SIG-M5 treated with dmso at 0.1 percent for 504 hours (cell line): ENCODE measurements at regions not wholly inside any gene's neighbourhood (a gene's known extent, or its start where the extent isn't known, plus 50 kb on each side); places are given as distances from the start of the nearest gene placed in this dataset.
"Not testable (repeated sequence)": the region's sequence is repeated elsewhere in the genome, so short reads cannot be mapped to it uniquely, and the experiment has no call there.

ENCODE experiments used
- DNase-seq: peaks from one replicate; lab custom pipeline; 2025; ENCODE audit not compliant: unreplicated experiment; lab: John Stamatoyannopoulos, UW

DNA sequence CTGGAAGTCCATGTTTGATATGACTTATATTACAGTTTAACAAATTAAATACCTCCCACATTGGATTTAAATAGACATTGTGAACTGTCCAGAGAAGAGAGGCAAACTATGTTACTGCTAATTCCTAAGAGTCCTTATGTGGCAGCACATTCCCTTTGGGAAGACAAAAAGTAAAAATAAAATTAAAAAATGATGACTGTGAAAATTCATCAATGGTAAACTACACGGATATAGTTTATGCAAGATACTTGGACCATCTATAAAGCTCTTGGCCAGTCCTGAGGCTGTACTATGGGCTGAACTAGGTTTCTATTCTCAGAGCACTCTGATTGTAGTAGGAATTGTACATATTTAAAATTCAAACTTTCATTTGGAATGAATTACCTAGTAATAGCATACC, 206.4 kb downstream of the LRRK2 start:
- DNase-seq = no peak

DNA sequence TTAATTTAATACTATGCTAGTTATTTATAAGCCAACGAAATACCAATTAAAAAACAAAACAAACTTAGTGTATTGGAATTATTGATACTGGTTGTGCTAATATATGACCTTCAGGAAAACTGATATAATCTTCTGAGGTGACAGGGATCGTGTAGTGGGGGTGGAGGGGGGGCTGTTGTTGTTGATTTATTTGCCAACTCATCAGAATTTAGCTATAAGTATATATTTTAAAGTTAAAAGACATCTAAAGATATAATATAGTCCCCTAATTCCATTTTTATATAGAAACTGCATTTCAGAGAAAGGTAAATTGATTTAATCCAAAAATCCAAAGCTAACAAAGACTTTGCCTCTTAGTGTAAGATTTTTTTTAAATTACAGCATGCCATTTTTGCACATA, 210.5 kb downstream of the LRRK2 start:
- no peak for DNase-seq

DNA sequence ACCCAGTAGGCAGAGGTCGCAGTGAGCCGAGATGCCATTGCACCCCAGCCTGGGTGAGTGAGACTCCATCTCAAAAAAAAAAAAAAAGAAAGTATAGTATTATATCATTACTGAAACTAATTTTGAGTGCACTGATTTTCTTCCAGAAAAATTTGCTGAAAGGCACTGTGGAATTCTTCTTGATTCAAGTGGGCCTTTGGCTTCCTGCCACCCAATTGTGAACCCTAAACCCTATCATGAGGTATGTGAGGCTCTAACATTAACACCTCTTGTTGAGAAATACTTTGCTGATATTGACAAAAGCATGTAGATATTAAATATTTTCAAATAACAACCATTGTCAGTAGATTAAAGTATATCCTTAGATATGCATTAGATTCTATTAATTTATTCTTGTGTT, 211.2 kb downstream of the LRRK2 start:
- DNase-seq = no peak

DNA sequence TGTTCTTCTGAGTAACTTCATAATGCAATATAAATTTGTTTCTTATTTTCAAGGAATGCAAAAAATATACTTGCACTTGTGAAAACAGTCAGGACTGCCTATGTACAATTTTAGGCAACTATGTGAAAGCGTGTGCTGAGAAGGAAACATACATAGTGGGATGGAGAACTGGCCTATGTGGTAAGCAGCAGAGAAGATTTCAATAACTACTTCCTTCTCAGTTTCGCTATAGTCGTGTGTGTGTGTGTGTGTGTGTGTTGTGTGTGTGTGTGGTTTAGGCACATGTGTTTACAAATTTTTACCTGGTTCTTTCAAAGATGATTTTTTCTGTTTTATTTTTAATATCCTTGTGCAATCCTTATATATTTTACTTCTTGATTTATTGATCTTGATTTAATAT, 211.8 kb downstream of the LRRK2 start:
- peak; percentile 15 for DNase-seq

DNA sequence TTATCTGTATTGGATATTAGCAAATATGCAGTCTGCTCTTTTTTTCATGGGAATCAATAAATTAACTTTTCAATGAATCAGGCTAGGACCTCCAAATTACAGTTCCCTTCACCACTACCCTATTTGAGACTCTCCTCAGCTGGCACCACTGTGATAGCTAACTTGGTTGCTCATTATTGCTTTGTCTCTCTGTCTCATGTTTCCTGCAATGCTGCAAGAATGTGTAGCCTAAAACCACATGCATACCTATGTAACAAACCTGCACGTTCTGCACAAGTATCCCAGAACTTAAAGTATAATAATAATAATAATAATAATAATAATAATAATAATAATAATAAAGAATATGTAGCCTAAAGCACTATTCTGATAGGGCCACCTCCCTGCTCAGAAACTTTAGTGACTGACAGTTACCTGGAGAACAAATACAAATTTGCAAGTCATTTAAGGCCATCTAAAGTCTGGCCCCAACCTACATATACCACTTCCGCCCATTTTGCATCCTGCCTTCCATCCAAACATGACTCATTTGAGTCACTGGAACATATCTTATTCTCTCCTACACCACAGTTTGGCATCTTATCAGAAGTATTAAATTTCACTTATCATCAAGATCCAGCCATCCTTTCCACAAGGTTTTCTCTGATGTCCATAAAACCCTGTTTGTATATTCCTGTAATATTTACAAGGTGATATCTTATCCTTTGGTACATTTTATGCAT, 215.1 kb downstream of the LRRK2 start:
- no peak for DNase-seq

DNA sequence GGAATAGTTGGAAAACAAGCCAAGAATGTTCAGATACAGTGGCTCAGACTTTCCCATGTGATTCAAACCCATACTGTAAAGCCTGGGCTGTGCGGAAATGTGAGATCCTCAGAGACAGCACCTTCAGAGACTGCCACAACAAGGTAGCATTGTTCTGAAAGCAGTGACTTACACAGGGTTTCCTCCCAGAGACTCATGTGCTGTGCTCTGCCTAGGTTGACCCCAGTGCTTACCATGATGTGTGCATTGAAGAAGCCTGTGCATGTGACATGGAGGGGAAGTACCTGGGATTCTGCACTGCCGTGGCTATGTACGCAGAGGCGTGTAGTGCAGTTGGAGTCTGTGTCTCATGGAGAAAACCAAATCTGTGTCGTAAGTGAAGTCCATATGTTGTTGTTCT, 219.4 kb downstream of the LRRK2 start:
- no peak for DNase-seq

DNA sequence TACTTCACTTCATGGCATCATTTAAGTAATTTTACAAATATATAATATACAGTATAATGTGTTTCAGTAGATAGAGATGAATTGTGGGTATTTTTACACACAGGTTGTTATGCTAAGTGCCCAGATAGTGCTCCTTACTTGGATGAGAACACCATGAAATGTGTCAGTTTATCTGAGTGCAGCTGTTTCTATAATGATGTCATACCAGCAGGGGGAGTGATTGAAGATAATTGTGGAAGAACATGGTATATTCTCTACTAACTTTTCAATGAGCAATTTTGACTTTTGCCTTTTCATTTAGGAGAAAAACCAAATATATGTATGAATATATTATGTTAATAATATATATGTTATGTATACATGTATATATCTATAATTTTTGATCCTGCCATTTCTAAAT, 221.6 kb downstream of the LRRK2 start:
- peak; percentile 8 for DNase-seq

DNA sequence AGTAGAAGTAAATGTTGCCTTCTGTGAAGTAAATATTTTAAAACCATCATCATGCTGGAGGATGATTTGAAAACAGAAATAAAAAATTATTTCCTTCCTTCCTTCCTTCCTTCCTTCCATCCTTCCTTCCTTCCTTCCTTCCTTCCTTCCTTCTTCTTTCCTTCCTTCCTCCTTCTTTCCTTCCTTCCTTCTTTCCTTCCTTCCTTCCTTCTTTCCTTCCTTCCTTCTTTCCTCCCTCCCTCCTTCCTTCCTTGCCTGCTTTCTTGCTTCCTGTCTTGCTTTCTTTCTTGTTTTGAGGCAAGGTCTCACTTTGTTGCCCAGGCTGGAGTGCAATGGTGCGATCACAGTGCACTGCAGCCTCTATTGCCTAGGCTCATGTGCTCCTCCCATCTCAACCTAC, 223.7 kb downstream of the LRRK2 start:
- not testable (repeated sequence) for DNase-seq

DNA sequence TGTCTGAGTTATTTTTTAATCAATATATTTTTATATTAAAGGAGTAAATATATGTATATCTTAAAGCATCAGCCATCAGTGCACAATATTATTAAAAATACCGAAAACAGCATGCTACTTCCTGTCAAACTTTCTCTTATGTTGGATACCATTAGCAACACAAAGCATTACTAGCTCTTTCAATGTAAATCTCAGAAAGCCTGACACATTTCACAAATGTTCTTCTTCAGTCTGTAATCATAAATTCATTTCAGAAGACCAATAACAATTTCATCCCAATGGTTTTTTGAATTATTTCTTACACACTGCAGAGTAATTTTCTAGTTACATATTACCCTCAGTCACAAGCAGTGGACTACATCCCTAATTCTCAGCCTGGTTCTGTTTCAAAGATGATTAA, 226.9 kb downstream of the LRRK2 start:
- DNase-seq = no peak

DNA sequence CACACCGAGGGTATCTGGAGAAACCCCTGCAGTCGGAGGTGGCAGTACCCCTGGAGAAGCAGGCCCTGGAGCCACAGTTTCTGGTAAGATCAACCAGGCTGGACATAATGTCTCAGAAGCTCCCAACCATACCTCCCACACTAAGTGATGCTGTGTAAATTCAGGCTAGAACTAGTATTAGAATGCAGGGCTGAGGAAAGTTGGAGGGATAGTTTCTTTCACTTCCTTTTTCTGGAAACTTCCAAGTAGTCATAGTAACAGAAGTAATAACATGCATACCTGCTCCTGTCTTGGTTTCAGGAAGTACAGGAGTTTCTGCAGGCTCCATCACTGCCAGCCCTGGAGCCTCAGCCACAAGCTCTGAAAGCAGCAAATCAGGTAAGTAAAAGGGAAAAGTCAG, 228.1 kb upstream of the CNTN1 start:
- peak; percentile 5 for DNase-seq

DNA sequence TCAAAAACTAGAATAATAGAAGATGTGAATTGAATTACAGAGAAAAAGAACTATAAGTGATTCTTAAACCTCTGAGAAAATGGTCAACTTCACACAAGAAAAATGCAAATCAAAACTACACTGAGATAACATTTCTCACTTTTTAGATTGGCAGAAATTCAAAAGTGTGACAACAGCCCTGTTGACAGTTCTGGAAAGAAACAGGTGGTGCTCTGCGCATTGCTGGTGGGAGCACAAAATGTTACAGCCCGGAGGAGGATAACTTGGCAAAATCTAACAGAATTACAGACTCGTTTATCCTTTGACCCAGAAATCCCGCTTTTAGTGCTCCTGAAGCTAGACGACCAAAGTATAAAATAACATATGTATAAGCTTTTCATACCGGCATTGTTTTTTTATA, 222.5 kb upstream of the CNTN1 start:
- no peak for DNase-seq

DNA sequence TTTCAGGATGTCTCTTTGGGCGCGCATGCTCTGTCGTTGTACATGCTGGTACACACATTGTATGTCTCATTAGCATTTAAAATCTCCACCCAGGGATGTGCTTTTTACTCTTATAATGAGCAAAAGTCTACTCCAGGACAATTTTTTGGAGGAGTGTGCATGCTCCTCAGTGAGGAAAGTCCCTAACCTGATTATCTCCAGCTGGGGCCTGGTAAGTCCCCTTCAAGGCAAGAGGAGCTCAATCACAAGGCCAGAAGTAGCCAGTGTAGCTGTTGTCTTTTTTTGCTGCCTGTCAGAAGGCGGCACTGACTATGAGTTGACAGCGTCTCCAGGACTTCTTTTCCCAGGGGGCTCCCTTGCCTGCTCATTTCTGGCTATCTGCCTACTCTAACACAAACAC, 218.3 kb upstream of the CNTN1 start:
- no peak for DNase-seq

DNA sequence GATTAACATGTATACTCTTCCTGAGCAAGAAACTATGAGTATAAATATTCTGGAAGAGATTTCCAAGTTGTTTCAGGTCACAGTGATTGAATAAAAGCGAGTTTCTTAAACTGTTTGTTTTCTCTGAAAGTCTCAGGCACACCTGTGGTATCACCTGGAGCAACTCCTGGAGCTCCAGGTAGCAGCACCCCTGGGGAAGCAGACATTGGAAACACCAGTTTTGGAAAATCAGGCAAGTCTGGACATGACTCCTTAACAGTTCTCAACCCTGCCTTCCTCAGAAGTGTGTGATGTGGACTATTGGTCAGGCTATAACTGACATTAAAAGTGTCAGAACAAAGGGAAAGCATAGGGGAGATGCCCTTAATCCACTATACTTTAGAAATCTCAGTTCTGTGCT, 217.6 kb upstream of the CNTN1 start:
- DNase-seq = no peak

DNA sequence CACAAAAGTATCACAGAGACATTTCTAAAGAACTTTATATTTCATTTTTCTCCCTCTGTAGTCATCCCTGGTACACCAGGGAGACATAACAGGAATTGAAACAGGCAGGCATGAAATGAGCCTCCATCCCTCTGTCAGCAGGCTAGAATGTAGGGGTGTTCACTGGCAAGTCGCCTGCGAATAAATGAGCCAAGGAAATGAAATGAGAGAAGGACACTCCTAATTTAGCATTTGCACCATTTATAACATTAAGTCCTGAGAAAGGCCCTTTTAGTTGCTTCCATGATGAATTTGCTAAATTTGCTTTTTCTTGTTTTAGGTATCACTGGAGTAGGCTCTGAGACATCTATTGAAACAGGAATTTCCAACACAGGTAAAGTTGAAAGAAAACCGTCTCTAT, 192.4 kb upstream of the CNTN1 start:
- DNase-seq = no peak

DNA sequence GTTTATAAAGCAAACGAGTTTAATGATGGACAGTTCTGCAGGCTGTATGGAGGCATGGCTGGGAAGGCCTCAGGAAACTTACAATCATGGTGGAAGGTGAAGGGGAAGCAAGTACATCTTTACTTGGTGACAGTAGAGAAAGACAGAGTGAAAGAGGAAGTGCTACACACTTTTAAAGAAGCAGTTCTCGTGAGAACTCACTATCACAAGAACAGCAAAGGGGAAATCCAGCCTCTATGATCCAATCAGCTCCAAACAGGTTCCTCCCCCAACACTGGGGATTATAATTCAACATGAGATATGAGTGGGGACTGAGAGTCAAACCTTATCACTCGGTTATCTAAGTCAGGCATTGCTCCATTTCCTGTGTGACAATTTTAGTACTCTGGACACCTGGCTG, 189.9 kb upstream of the CNTN1 start:
- peak; percentile 35 for DNase-seq

DNA sequence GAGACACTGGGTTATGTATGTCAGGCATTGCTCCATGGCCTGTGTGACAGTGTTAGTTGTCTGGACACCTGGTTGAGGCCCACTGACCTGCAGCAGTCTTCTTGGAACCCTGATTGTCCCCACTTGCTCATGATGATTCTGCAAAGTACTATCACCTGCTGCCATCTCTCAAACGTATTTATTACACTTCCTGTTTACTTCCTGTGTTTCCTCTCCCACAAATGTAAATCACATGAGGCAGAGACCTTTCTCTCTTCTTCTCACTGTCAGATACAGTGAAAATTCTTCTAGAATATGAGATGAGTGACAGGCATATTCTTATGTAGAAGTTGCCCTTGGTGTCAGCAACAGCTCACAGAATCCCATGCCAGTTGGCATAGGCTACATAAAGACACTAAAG, 186.9 kb upstream of the CNTN1 start:
- DNase-seq = no peak

DNA sequence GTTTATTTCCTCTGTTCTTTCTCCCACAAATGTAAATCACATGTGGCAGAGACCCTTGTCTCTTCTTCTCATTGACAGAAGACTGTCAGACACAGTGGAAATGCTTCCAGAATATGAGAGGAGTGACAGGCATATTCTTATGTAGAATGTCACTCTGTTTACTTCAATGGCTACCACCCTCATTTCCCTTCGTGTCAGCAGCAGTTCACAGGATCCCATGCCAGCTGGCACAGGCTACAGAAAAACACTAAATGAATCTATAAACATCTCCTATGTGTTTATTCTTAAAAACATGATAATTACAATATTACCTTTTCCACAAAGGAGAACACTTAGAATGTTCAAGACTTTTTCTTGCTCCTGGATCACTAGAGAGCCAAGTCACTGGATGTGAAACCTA, 183.8 kb upstream of the CNTN1 start:
- DNase-seq = no peak

DNA sequence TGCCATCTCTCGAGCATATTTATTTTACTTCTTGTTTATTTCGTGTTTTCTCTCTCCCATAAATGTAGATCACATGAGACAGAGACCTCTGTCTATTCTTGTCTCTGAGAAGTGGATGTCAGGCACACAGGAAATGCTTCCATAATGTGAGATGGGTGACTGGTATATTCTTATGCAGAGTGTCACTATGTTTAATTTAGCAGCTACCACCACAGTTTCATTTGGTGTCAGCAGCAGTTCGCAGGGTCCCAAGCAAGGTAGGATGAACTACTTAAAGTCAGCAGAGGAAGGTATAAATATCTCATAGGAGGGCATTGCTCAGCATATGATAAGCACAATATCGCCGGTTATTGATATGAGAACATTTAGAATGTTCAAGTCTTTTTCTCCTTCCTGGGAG, 180.9 kb upstream of the CNTN1 start:
- no peak for DNase-seq

DNA sequence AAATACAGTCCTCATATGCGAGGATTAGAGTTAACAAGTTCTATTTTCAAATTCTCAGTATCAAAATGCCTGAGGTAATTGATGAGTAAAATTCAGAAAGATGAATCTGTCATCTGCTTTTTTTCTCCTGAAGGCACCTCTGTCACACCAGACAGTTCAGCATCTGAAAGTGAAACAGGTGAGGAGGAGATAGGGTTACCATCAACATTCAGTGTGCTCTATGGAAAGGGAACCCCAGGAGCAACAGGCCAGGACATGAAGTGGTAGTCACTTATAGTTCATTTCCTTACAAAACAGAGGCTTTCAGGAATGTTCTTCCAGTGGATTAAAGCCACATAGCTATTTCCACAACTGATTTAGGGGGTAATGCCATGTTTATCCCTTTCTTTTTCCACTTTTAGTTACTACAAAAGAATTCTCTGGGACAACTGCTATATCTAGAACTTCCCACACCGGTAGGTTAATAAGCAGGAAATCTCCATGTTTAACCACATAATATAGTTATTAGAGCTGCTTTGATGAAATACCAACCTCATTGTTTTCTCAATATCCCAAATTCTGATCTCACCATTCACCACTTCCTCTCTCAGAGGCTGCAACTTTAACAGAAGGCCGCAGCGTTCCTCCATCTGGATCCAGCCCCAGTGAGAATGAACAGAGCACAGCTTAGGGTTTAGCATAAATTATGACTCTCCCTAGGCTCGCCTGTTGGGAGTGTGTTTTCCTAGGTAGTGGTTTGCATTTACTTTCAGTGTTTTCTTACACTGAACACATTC, 177.0 kb upstream of the CNTN1 start:
- peak; percentile 53 for DNase-seq

DNA sequence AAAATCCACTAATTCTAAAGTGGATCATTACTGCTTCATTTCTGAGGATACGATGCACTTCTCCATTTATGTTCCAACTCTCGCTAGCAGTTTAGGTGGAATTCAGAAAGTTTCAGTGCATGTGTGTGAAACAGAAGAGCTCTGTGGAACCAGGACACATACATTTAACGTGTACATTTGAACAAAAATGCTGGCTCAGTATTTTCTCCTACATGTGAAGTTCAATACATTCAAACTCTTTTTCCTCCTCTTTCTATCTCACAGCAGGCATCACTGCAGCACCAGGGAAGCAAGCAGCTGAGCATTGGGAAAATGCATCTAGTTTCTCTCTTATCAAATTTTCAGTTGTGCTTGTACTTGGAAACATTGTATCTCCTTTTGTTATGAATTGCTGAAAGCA, 169.4 kb upstream of the CNTN1 start:
- DNase-seq = no peak

DNA sequence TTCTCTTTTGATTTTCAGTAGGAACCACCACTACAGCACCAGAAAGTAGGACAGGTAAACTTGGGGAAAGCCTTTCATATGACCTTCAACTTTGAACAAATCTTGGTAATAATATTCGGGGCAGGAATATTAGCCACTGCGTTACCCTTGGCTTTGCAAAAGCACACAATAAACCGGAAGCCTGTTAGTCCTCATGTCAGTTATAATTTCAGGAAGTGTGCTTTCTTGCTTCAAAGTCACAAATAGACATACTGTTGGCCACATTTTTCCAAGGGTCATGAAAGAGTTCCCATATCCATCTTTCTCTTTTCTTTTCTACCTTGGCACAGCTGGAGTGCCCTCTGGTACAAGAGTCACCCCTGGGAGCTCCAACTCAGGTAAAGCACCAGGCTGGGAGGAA, 167.2 kb upstream of the CNTN1 start:
- peak; percentile 41 for DNase-seq

DNA sequence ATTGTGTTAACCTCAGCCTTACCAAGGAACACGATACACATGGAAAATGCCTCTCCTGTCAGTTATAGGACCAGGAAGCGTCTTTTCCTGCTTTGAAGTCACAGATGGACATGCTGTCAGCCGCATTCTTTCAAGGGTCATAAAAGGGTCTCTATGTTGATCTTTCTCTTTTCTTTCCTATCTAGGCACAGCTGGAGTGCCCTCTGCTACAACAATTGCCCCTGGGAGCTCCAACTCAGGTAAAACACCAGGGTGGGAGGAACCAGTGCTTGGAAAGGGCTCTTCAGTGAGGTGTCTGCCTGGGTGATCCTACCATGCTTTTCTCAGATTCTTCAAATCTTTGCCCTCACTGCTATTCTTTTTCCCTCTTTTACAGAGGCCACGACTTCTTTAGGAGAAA, 157.4 kb upstream of the CNTN1 start:
- no peak for DNase-seq

DNA sequence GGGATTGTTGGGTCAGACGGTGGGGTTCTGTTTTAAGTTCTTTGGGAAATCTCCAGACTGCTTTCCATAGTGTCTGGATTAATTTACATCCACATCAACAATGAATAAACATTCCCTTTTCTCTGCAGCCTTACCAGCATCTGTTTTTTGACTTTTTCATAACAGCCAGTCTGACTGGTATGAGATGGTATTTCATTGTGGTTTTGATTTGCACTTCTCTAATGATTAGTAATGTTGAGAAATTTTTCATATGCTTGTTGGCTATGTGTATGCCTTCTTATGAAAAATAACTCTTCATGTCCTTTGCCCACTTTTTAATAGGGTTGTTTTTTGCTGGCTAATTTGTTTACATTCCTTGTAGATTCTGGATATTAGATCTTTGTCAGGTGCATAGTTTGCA, 140.8 kb upstream of the CNTN1 start:
- DNase-seq = no peak
